UCSD-AML1 (cell line): ENCODE measurements at regions not wholly inside any gene's neighbourhood (a gene's known extent, or its start where the extent isn't known, plus 50 kb on each side); places are given as distances from the start of the nearest gene placed in this dataset.

Experiments
- DNase-seq: peaks from one replicate; lab custom pipeline; 2025; ENCODE audit not compliant: unreplicated experiment; lab: John Stamatoyannopoulos, UW

- no peak for DNase-seq
Measured at GRCh38 chr11:15483205-15483604, 368.5 kb downstream of the INSC start.

- DNase-seq, result no peak
Measured at GRCh38 chr11:15484398-15484797, 369.7 kb downstream of the INSC start.

DNA sequence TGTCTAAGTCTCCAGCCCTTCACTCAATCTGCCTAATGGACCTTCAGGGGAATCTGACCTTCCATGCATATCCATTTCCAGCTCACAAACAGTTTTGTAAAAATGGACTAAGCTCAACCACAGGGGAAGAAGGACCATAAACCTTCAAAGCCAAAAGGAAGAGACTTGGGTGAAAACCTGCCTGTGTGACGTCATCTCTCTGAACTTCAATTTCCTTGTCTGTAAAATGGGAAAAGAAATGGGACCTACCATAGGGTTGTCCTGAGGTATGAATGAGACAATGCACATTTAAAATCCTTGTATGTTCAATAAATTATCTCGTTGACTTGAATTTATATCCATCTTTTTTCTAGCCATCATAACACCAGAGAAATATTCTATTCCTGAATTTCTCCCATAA lies 370.7 kb downstream of the INSC start:
- no peak for DNase-seq

GRCh38 chr11:15489281-15489680 lies 374.6 kb downstream of the INSC start:
- DNase-seq, result no peak

DNA sequence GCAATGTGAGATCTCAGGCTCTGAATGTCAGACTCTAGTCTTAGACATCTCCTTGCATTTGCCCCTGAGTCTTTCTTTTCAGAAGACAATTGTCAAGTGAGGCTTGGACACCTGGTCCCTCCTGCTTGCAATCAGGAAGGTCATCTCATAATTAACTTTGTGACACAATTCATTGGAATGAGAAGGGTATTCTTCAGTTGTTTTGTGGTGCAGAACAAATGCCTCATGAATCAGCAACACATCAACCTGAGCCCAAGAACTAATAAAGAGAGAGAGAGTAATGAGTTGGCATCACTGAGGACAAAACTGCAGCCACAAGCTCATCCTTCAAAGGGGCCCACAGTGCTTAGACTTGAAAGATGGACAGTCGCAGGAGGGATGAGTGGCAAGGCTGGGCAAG lies 375.8 kb downstream of the INSC start:
- DNase-seq, result no peak

DNA sequence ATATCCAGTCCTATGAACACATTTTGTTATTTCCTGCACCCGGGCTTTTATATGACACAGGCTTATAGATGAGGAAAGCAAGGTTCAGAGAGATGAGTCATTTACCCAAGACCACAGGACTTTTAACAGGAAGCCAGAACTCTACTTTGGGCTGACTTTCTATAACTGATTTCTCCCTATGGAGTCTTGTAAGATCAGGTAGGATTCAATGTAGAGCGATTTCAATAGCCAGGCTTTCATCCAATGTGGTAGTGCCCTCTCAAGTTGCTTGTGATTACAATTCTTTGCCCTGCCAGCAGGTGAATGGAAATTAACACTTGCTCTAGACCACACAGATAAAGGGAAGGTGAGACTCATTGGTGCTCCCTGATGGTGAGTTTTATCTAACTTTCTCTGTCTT lies 378.3 kb downstream of the INSC start:
- no peak for DNase-seq

DNA sequence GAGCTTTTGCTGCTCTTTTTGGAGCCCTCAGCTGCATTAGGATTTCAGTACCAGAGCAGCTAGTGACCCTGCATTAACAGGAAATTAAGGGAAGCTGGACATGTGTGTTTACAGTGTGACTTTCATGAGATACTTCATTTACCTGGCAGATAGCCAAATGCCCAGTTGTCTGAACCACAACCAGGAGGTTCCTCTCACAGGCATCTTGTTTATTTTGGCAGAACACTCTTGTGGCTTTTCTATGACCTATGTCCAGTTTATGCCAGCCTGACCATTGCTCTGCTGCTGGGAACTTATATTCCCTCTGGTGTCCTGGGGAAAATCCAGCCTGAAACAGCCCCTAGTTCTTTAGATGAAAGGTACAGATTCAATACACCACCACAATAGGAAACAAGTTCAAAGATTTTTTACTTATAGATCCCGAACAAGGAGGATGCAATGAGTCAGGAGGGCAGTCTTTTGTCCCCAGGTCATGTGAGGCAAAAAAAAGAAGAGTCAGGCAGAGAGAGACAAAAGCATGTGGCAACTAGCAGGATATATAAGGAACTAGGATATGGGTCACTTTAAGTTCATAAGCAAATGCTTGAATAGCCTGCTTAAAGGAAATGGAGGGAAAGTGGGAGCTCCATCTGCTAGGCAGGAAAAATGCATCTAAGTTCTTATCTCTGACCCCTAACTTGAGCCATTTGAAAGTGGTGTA lies 379.3 kb downstream of the INSC start:
- no peak for DNase-seq

DNA sequence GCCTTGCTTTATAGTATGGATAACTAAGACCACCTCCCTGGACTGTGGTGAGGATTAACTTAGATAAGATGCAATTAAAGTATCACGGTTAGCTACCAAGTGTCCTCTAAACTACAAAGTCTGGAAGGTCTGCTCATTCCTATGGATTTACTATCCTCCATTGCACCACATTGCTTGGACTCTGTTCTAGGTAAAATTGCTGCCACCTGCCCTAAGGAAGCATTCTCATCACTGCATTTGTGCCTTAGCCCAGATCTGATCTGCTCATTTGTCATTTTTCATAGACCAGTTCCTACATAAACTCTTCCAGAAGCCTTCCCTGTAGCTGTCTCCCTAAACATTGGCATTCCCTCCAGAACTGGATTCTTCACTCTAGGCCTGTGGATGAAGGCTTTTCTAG lies 380.0 kb downstream of the INSC start:
- DNase-seq, result no peak

DNA sequence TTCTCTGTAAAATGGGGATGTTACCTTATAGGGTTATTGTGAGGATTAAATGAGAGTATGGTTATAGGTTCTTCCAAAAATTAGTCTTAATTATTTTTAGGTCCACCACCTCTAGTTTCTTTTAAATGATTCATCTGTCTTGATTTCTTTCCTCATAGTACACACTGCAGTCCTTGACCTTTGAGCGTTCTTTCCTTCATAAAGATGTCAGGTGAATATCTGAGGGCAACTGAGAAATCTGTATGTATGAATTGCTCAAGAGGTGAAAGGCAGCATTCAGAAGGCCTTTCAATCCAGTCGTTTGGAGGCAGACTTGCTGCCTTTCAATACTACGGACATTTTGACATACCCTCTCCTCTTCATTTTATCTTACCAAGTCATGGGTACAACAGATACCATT lies 380.7 kb downstream of the INSC start:
- DNase-seq, result no peak

DNA sequence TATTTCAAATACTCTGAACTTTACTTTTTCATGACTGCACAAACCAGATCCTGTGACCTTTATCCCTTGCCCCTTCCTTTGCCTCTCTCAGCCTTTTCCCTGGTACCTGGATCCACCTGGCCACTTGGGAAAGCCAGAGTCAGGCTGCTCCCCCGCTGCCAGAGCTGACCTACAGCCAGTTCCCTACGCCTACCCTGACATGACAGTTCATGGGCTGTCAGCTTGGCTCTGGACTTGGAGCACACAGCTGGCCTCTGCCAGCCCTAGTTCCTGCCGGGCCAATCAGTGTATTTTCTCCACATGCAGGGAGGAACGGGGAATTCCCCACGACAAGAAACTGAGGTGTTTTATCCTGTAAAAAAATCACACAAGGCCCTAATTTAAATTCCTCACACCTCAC lies 382.6 kb downstream of the INSC start:
- no peak for DNase-seq

DNA sequence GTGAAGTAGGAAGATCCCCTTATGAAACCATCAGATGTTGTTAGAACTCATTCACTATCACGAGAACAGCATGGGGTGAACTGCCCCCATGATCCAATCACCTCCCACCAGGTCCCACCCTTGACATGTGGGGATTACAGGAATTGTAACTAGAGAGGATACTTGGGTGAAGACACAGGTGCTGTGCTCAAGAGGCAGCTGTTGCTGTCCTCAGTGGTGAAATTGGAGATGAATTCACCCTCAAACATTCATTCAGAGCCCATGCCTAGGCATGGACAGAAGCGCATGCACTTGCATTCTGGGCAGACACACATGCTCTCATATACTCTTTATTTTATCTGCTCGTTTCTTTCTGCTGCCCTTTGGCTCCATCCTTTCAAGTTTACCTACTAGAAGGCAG lies 385.0 kb downstream of the INSC start:
- no peak for DNase-seq

GRCh38 chr11:15500643-15501042 lies 385.9 kb downstream of the INSC start:
- no peak for DNase-seq

GRCh38 chr11:15501566-15501965 lies 386.8 kb downstream of the INSC start:
- DNase-seq, result no peak

DNA sequence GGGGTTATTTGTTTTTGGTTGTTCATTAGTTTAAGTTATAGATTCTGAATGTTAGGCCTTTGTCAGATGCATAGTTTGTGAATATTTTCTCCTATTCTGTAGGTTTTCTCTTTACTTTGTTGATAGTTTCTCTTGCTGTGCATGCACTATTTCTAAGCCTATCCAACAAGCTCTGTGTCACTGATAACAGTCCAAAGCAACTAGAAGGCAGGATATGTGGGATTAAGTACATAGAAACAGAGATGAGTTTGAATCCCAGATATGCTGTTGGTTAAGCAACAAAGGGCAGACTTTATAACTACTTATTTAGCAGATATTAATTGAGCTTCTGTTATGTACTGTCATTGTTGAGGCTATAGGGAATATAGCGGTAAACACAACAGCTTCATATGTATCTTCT lies 390.4 kb downstream of the INSC start:
- DNase-seq, result no peak

DNA sequence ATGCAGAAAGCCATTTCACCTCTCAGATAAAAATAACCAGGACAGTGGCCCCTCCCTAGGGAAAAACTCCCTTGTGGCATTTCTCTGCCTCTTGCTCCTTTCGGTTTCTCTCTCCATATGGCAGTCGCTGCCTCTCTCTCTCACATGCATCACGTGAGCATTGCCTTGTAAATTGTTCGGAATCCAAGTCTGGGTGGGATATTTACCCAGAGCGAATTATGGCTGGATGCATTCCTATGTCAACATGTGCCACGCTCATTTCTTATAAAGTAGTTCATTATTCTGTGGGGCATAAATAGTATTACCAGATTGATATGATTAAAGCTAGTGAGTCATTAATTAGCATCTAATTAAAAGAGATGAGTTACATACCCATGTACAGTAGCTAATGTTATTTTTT lies 392.9 kb downstream of the INSC start:
- no peak for DNase-seq

GRCh38 chr11:15509082-15509481 lies 394.4 kb downstream of the INSC start:
- DNase-seq, result no peak

DNA sequence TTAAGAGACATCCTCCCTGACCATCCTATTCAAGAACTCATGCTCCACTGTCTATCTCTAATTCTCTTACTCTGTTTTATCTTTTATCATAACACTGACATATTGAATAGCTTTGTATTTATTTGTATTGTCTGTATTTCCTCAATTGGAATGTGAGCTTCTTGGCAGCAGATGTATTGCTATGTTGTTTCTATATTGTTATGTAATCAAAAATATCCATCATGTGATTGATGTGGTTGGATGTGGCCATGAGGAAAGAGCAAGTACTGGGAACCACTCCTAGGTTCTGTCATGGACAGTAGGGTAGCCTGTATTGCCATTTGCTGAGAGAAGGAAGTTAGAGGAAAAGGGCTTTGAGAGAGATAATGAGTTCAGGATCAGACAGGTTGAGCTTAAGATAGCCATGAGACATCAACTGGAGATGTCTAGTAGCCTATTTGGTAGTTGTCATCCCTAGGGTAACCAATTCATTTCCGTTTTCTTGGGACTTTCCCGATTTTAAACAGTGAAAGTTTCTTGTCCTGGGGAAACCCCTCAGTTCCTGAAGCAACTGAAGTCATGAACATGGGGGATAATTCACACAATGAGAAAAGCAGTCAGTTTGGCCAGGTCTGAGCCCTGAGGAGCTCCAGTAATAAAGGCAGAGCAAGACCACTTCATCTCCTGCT lies 404.5 kb downstream of the INSC start:
- no peak for DNase-seq

- DNase-seq, result no peak
Measured at GRCh38 chr11:15519911-15520310, 405.2 kb downstream of the INSC start.

DNA sequence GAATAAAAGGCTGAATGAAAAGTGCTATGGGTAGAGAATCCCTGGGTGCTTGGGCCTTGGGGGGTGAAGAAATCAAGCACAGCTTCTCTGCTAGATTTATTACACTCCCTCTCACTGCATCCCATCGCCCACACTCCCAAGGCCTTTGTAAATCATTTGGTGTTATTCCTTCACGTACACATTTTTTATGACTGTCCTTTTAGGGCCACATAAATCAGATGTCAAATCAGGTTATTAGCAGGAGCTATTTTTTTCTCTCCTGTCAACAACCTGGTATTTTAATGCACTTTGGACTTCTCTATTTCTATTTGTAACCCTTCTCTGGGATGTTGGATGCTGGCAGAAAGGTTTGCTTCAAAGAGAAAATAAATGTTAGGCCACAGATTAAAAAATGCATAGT lies 408.8 kb downstream of the INSC start:
- DNase-seq, result no peak

- no peak for DNase-seq
Measured at GRCh38 chr11:15525582-15525981, 410.9 kb downstream of the INSC start.

GRCh38 chr11:15526032-15526431 lies 411.3 kb downstream of the INSC start:
- DNase-seq, result no peak

- no peak for DNase-seq
Measured at GRCh38 chr11:15526859-15527450, 412.2 kb downstream of the INSC start.

DNA sequence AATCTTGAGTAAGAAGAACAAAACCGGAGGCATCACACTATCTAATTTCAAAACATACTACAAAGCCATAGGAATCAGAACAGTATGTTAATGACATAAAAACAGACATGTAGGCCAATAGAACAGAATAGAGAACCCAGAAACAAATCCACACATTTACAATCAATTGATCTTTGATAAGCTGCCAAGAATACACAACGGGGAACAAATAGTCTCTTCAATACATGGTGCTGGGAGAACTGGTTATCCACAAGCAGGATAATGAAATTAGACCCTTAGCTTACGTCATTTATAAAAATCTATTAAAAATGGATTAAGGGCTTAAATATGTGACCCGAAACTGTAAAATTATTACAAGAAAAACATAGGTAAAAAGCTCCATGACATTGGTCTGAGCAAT lies 417.7 kb downstream of the INSC start:
- no peak for DNase-seq
